ENCODE measurements at regions not wholly inside any gene's neighbourhood (a gene's known extent, or its start where the extent isn't known, plus 50 kb on each side); places are given as distances from the start of the nearest gene placed in this dataset.
"Not testable (repeated sequence)": the region's sequence is repeated elsewhere in the genome, so short reads cannot be mapped to it uniquely, and the experiment has no call there.

- no peak for DNase-seq (ENCODE audit: low spot score)
- H3K27ac ChIP-seq, result no peak overlapping the region
- no peak for TF ChIP-seq CTCF (IDR thresholded peaks at IDR 0.05)
Observed at GRCh38 chr6:120935016-120935415, 399.3 kb downstream of the TBC1D32 start.

GRCh38 chr6:120931520-120932180 is 402.6 kb downstream of the TBC1D32 start:
- not testable (repeated sequence) for H3K4me3 ChIP-seq; DNase-seq (ENCODE audit: low spot score); H3K27ac ChIP-seq

More at GRCh38 chr6:120935016-120935415, 399.3 kb downstream of the TBC1D32 start:
- H3K4me3 ChIP-seq, result no peak overlapping the region

GRCh38 chr6:120930500-120930899 is 403.8 kb downstream of the TBC1D32 start:
- H3K27ac ChIP-seq; DNase-seq (ENCODE audit: low spot score); H3K4me3 ChIP-seq: not testable (repeated sequence)

- no peak overlapping the region for H3K27ac ChIP-seq
Observed at GRCh38 chr6:120924214-120924613, 410.1 kb downstream of the TBC1D32 start.

GRCh38 chr6:120918137-120918536 is 416.1 kb downstream of the TBC1D32 start:
- Histone ChIP-seq H3K27ac (no peak overlapping the region), H3K4me3 (no peak overlapping the region)
- no peak for TF ChIP-seq CTCF (IDR thresholded peaks at IDR 0.05)
- DNase-seq (ENCODE audit: low spot score), result no peak

More at GRCh38 chr6:120924214-120924613, 410.1 kb downstream of the TBC1D32 start:
- no peak for DNase-seq (ENCODE audit: low spot score)
- H3K4me3 ChIP-seq, result no peak overlapping the region
- TF ChIP-seq CTCF (IDR thresholded peaks at IDR 0.05), result no peak

- DNase-seq (ENCODE audit: low spot score), result no peak
- H3K4me3 ChIP-seq, result no peak overlapping the region
- TF ChIP-seq CTCF (IDR thresholded peaks at IDR 0.05), result no peak
- no peak overlapping the region for H3K27ac ChIP-seq
Observed at GRCh38 chr6:120916844-120917243, 417.4 kb downstream of the TBC1D32 start.

- TF ChIP-seq CTCF (IDR thresholded peaks at IDR 0.05), result no peak
- Histone ChIP-seq H3K27ac (no peak overlapping the region), H3K4me3 (no peak overlapping the region)
- no peak for DNase-seq (ENCODE audit: low spot score)
Observed at GRCh38 chr6:120913486-120913885, 420.8 kb downstream of the TBC1D32 start.

- Histone ChIP-seq H3K27ac (no peak overlapping the region), H3K4me3 (no peak overlapping the region)
- no peak for TF ChIP-seq CTCF (IDR thresholded peaks at IDR 0.05)
- no peak for DNase-seq (ENCODE audit: low spot score)
Observed at GRCh38 chr6:120908767-120909166, 425.5 kb downstream of the TBC1D32 start.
